Spleen (tissue), 7 donors: ENCODE measurements at regions not wholly inside any gene's neighbourhood (a gene's known extent, or its start where the extent isn't known, plus 50 kb on each side); places are given as distances from the start of the nearest gene placed in this dataset.

Experiments used
- CTCF ChIP-seq, 11 experiments: fragments of 200-600 bp in 7 of 11; fragments of 450-650 bp in 4 of 11; sonication (generic) in 4 of 11; IDR thresholded peaks in 8 of 11; conservative IDR thresholded peaks in 3 of 11; 1 replicate in 7 of 11; 2 replicates in 4 of 11; pipeline versions ENCODE4 v1.4.0 to v1.8.0; 2016 to 2021; ENCODE audit warnings: antibody characterized with exemption in 11 of 11, inconsistent platforms in 4 of 11, mild to moderate bottlenecking in 1 of 11
- POLR2A ChIP-seq, 3 donors: fragments of 450-650 bp; IDR thresholded peaks; one replicate each; pipeline ENCODE4 v1.5.1; 2017; ENCODE audit warnings: antibody characterized with exemption in 3 of 3, mild to moderate bottlenecking in 1 of 3
- POLR2AphosphoS5 ChIP-seq, 3 donors: sonication (generic); formaldehyde crosslinking; IDR thresholded peaks; one replicate each; pipeline ENCODE4 v1.5.1; 2017; ENCODE audit warnings: antibody characterized with exemption in 3 of 3
- donor health status: DM: no; HTN: no; CAD: no; lungs with moderate emphysema.
- donor health status: DM: no; HTN: no; CAD: no.
- donor health status: DM: no; HTN: no; CAD: no.

GRCh38 chr9:26682796-26683496, 209.7 kb downstream of the CAAP1 start:
- TF ChIP-seq CTCF (IDR thresholded peaks at IDR 0.05 in 8 of 11, conservative IDR thresholded peaks at IDR 0.05 in 3 of 11) = no peak
- no peak for TF ChIP-seq POLR2A (IDR thresholded peaks at IDR 0.05)
- TF ChIP-seq POLR2AphosphoS5 (IDR thresholded peaks at IDR 0.05) = no peak
